ENCODE measurements at regions not wholly inside any gene's neighbourhood (a gene's known extent, or its start where the extent isn't known, plus 50 kb on each side); places are given as distances from the start of the nearest gene placed in this dataset.
"Not testable (repeated sequence)": the region's sequence is repeated elsewhere in the genome, so short reads cannot be mapped to it uniquely, and the experiment has no call there.

GRCh38 chr5:108562205-108562454 lies 180.2 kb upstream of the FBXL17 start:
- ChIA-PET CTCF (no interaction called here), POLR2A (no interaction called here)
- H3K4me3 ChIP-seq (ENCODE audit: low read length), result no peak overlapping the region
- no peaks in the 10 kb centered on the region for H3K9me3 ChIP-seq (ENCODE audit: low read length)
- Mint-ChIP-seq H3K4me3 (no peak overlapping the region), H3K27ac (no peak overlapping the region), H3K9me3 (no peaks in the 10 kb centered on the region), H3K27me3 (peaks cover 0 to 3% of the 10 kb centered on the region in 2 donors), H3K36me3 (no peaks in the 10 kb centered on the region), H3K4me1 (no peaks in the 10 kb centered on the region)
- no peak overlapping the region for H3K27ac ChIP-seq (ENCODE audit: low read depth, low read length)
- H3K4me1 ChIP-seq (ENCODE audit: insufficient read depth, low read length), result no peaks in the 10 kb centered on the region
- no peak for DNase-seq
- no peaks in the 10 kb centered on the region for H3K27me3 ChIP-seq (ENCODE audit: insufficient read depth, low read length, poor library complexity, severe bottlenecking)
- H3K36me3 ChIP-seq (ENCODE audit: insufficient read depth, low read length), result no peaks in the 10 kb centered on the region

DNA sequence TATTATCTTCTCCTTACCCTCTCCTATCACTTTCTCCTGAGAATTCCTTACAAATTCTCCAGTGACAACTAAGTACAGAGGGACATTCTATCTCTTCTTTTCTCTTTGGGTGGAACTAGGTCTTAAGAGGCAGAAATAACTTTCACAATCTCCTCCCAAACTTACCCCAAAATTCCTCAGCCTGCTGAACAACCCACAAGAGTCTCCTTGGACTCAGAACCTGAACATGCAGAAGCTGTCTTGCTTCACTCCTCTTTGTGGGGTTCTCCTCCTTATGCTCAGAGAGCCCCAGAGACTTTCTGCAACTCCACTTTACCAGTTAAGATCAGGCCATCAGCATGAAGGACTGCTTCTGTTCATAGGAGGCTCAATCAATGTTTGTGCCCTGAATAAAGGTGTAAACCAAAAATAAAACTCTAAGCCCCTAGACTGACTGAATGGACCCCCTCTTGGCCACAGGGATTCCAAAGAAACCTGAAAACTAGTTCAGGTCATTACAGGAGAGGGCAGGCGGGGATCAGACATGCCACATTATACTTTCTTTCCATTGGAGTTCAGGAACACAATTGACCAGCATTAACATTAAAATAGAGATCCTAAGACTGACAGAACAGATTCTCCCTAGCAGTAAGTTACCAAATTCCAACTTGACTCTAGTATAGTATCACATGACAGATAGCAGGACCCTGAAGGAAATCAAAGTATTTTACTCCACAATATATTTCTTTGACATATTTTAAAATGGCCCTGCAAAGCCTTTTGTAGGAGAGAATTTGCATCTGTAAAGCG lies 179.7 kb upstream of the FBXL17 start:
- no peak for DNase-seq
- H3K36me3 Mint-ChIP-seq, result no peaks in the 10 kb centered on the region
- H3K4me3 ChIP-seq (ENCODE audit: low read length), result no peak overlapping the region
- CTCF ChIA-PET, result no interaction called here
- no peaks in the 10 kb centered on the region for H3K9me3 ChIP-seq (ENCODE audit: low read length)
- H3K4me1 ChIP-seq (ENCODE audit: insufficient read depth, low read length), result no peaks in the 10 kb centered on the region
- H3K27me3 ChIP-seq (ENCODE audit: insufficient read depth, low read length, poor library complexity, severe bottlenecking), result no peaks in the 10 kb centered on the region
- H3K4me1 Mint-ChIP-seq, result no peaks in the 10 kb centered on the region
- no peaks in the 10 kb centered on the region for H3K36me3 ChIP-seq (ENCODE audit: insufficient read depth, low read length)
- H3K27ac ChIP-seq (ENCODE audit: low read depth, low read length), result no peak overlapping the region
- POLR2A ChIA-PET, result no interaction called here
- peaks cover 0 to 3% of the 10 kb centered on the region in 2 donors for H3K27me3 Mint-ChIP-seq
- H3K27ac Mint-ChIP-seq, result no peak overlapping the region
- no peaks in the 10 kb centered on the region for H3K9me3 Mint-ChIP-seq
- H3K4me3 Mint-ChIP-seq, result no peak overlapping the region

GRCh38 chr5:108560581-108560980 lies 178.7 kb upstream of the FBXL17 start:
- H3K4me1 Mint-ChIP-seq, result no peaks in the 10 kb centered on the region

GRCh38 chr5:108560166-108560565 lies 178.3 kb upstream of the FBXL17 start:
- Histone ChIP-seq H3K36me3 (ENCODE audit: insufficient read depth, low read length) (no peaks in the 10 kb centered on the region), H3K27ac (ENCODE audit: low read depth, low read length) (no peak overlapping the region), H3K4me1 (ENCODE audit: insufficient read depth, low read length) (no peaks in the 10 kb centered on the region), H3K27me3 (ENCODE audit: insufficient read depth, low read length, poor library complexity, severe bottlenecking) (no peaks in the 10 kb centered on the region), H3K4me3 (ENCODE audit: low read length) (no peak overlapping the region), H3K9me3 (ENCODE audit: low read length) (no peaks in the 10 kb centered on the region)
- Mint-ChIP-seq H3K36me3 (no peaks in the 10 kb centered on the region), H3K9me3 (no peaks in the 10 kb centered on the region), H3K4me3 (no peak overlapping the region), H3K4me1 (no peaks in the 10 kb centered on the region), H3K27me3 (peaks cover 0 to 3% of the 10 kb centered on the region in 2 donors), H3K27ac (no peak overlapping the region)
- POLR2A ChIA-PET, result no interaction called here
- DNase-seq, result no peak
- CTCF ChIA-PET, result no interaction called here

More at GRCh38 chr5:108560581-108560980, 178.7 kb upstream of the FBXL17 start:
- H3K27ac ChIP-seq (ENCODE audit: low read depth, low read length), result no peak overlapping the region
- DNase-seq, result no peak
- Mint-ChIP-seq H3K27ac (no peak overlapping the region), H3K9me3 (no peaks in the 10 kb centered on the region), H3K27me3 (peaks cover 0 to 3% of the 10 kb centered on the region in 2 donors), H3K36me3 (no peaks in the 10 kb centered on the region), H3K4me3 (no peak overlapping the region)
- no peak overlapping the region for H3K4me3 ChIP-seq (ENCODE audit: low read length)
- ChIA-PET POLR2A (no interaction called here), CTCF (no interaction called here)
- H3K9me3 ChIP-seq (ENCODE audit: low read length), result no peaks in the 10 kb centered on the region
- no peaks in the 10 kb centered on the region for H3K4me1 ChIP-seq (ENCODE audit: insufficient read depth, low read length)
- H3K27me3 ChIP-seq (ENCODE audit: insufficient read depth, low read length, poor library complexity, severe bottlenecking), result no peaks in the 10 kb centered on the region
- no peaks in the 10 kb centered on the region for H3K36me3 ChIP-seq (ENCODE audit: insufficient read depth, low read length)

DNA sequence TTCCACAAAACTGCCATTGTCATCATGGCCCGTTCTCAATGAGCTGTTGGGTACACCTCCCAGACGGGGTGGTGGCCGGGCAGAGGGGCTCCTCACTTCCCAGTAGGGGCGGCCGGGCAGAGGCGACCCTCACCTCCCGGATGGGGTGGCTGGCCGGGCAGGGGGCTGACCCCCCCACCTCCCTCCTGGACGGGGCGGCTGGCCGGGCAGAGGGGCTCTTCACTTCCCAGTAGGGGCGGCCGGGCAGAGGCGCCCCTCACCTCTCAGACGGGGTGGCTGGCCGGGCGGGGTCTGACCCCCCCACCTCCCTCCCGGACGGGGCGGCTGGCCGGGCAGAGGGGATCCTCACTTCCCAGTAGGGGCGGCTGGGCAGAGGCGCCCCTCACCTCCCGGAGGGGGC lies 176.9 kb upstream of the FBXL17 start:
- H3K4me1 ChIP-seq (ENCODE audit: insufficient read depth, low read length); H3K4me3 ChIP-seq (ENCODE audit: low read length); POLR2A ChIA-PET; H3K4me1 Mint-ChIP-seq; H3K4me3 Mint-ChIP-seq; CTCF ChIA-PET; H3K36me3 Mint-ChIP-seq; H3K9me3 ChIP-seq (ENCODE audit: low read length); H3K27ac ChIP-seq (ENCODE audit: low read depth, low read length); H3K27ac Mint-ChIP-seq; H3K36me3 ChIP-seq (ENCODE audit: insufficient read depth, low read length); H3K27me3 ChIP-seq (ENCODE audit: insufficient read depth, low read length, poor library complexity, severe bottlenecking); H3K27me3 Mint-ChIP-seq; DNase-seq; H3K9me3 Mint-ChIP-seq: not testable (repeated sequence)

GRCh38 chr5:108558142-108558541 lies 176.2 kb upstream of the FBXL17 start:
- H3K4me1 ChIP-seq (ENCODE audit: insufficient read depth, low read length); H3K36me3 ChIP-seq (ENCODE audit: insufficient read depth, low read length); H3K4me3 Mint-ChIP-seq; H3K27me3 ChIP-seq (ENCODE audit: insufficient read depth, low read length, poor library complexity, severe bottlenecking); H3K27ac Mint-ChIP-seq; H3K9me3 Mint-ChIP-seq; H3K27me3 Mint-ChIP-seq; H3K4me1 Mint-ChIP-seq; H3K9me3 ChIP-seq (ENCODE audit: low read length); DNase-seq; POLR2A ChIA-PET; H3K36me3 Mint-ChIP-seq; CTCF ChIA-PET; H3K27ac ChIP-seq (ENCODE audit: low read depth, low read length); H3K4me3 ChIP-seq (ENCODE audit: low read length): not testable (repeated sequence)

GRCh38 chr5:108557686-108558085 lies 175.8 kb upstream of the FBXL17 start:
- CTCF ChIA-PET, result no interaction called here

DNA sequence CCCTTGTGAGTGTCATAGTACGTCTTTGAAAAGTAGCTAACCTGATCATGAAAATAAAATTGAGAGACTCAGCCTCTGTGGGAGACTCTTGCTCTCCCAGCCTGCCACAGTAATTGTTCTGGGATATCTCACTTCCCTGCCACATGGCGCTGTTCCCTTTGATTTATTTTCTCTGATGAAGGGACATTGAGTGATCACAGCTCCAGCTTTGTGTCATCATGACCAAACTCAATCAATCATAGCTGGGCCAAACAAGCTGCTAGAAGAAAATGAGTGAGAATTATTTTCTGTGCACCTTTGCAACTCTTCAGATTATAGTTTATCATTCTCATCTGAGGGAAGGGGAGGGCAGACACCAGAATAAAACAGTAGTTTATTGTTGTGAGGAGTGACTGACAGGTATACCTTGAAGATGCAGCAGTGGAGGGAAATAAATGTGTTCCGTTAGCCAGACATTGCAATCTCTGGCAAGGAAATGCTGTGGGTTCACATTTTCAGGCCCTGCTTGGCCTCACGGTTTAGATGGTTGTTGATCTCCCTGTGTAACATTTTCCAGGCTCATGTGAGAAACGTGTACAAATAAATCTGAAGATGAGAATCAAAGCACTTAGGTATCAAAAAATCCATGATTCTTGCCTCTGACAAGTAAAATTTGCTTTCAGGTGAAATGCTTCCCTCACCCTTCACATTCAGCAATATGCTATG lies 174.7 kb upstream of the FBXL17 start:
- H3K36me3 ChIP-seq (ENCODE audit: insufficient read depth, low read length), result no peaks in the 10 kb centered on the region
- no peak for DNase-seq
- H3K27ac ChIP-seq (ENCODE audit: low read depth, low read length), result no peak overlapping the region
- ChIA-PET POLR2A (no interaction called here), CTCF (no interaction called here)
- H3K4me3 ChIP-seq (ENCODE audit: low read length), result no peak overlapping the region
- Mint-ChIP-seq H3K27ac (no peak overlapping the region), H3K36me3 (no peaks in the 10 kb centered on the region), H3K4me3 (no peak overlapping the region), H3K4me1 (no peaks in the 10 kb centered on the region), H3K27me3 (no peaks in the 10 kb centered on the region), H3K9me3 (no peaks in the 10 kb centered on the region)
- no peaks in the 10 kb centered on the region for H3K27me3 ChIP-seq (ENCODE audit: insufficient read depth, low read length, poor library complexity, severe bottlenecking)
- H3K9me3 ChIP-seq (ENCODE audit: low read length), result no peaks in the 10 kb centered on the region
- H3K4me1 ChIP-seq (ENCODE audit: insufficient read depth, low read length), result no peaks in the 10 kb centered on the region

More at GRCh38 chr5:108557686-108558085, 175.8 kb upstream of the FBXL17 start:
- H3K36me3 Mint-ChIP-seq, result no peaks in the 10 kb centered on the region
- no peak overlapping the region for H3K4me3 ChIP-seq (ENCODE audit: low read length)
- no peak overlapping the region for H3K4me3 Mint-ChIP-seq
- POLR2A ChIA-PET, result no interaction called here
- no peaks in the 10 kb centered on the region for H3K36me3 ChIP-seq (ENCODE audit: insufficient read depth, low read length)
- H3K27me3 Mint-ChIP-seq, result no peaks in the 10 kb centered on the region
- no peaks in the 10 kb centered on the region for H3K9me3 ChIP-seq (ENCODE audit: low read length)
- H3K9me3 Mint-ChIP-seq, result no peaks in the 10 kb centered on the region
- no peaks in the 10 kb centered on the region for H3K4me1 ChIP-seq (ENCODE audit: insufficient read depth, low read length)
- H3K27me3 ChIP-seq (ENCODE audit: insufficient read depth, low read length, poor library complexity, severe bottlenecking), result no peaks in the 10 kb centered on the region
- no peak for DNase-seq
- H3K4me1 Mint-ChIP-seq, result no peaks in the 10 kb centered on the region
- H3K27ac Mint-ChIP-seq, result no peak overlapping the region
- H3K27ac ChIP-seq (ENCODE audit: low read depth, low read length), result no peak overlapping the region

Data from CD8-positive, alpha-beta memory T cell (primary cell).